ENCODE measurements at regions not wholly inside any gene's neighbourhood (a gene's known extent, or its start where the extent isn't known, plus 50 kb on each side); places are given as distances from the start of the nearest gene placed in this dataset.

- no peak for TF ChIP-seq EP300 (IDR thresholded peaks at IDR 0.05)
- TF ChIP-seq POLR2A (IDR thresholded peaks at IDR 0.05): no peak
- no peak for TF ChIP-seq POLR2AphosphoS5 (IDR thresholded peaks at IDR 0.05)
- TF ChIP-seq, protein P1, sequence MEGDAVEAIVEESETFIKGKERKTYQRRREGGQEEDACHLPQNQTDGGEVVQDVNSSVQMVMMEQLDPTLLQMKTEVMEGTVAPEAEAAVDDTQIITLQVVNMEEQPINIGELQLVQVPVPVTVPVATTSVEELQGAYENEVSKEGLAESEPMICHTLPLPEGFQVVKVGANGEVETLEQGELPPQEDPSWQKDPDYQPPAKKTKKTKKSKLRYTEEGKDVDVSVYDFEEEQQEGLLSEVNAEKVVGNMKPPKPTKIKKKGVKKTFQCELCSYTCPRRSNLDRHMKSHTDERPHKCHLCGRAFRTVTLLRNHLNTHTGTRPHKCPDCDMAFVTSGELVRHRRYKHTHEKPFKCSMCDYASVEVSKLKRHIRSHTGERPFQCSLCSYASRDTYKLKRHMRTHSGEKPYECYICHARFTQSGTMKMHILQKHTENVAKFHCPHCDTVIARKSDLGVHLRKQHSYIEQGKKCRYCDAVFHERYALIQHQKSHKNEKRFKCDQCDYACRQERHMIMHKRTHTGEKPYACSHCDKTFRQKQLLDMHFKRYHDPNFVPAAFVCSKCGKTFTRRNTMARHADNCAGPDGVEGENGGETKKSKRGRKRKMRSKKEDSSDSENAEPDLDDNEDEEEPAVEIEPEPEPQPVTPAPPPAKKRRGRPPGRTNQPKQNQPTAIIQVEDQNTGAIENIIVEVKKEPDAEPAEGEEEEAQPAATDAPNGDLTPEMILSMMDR (IDR thresholded peaks at IDR 0.05): no peak
- no peak for DNase-seq (ENCODE audit: low spot score in 2 of 2)
- no peaks in the 10 kb centered on the region for H3K9me3 ChIP-seq
- H3K4me1 ChIP-seq: no peaks in the 10 kb centered on the region
- H3K27ac ChIP-seq: no peak overlapping the region
- no peaks in the 10 kb centered on the region for H3K27me3 ChIP-seq
- WGBS: 91% methylated on average over 2 of the region's 2 CpGs
- no peak overlapping the region for H3K4me3 ChIP-seq
- no peaks in the 10 kb centered on the region for H3K36me3 ChIP-seq
These were observed 1276.7 kb upstream of the PIK3C3 start for GRCh38 chr18:40678318-40678717.

DNA sequence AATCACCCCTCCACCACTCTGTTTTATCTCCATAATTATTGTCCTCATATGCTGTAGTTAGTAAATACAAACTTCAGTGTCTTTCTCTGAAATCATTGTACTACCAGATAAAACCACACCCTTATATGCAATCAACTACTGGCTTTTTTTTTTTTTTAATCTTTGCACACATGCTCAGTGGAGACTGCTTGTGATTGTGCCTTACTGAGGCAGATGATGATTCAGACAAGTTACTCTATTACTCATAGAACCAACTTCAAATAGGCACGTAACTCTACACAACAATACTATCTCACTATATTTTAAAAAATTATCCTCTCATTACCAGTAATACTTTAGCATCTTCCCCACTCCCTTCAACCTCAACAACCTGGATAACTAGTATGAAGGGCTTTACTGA is 1278.4 kb upstream of the PIK3C3 start:
- H3K27ac ChIP-seq: no peak overlapping the region
- no peaks in the 10 kb centered on the region for H3K9me3 ChIP-seq
- TF ChIP-seq EP300 (IDR thresholded peaks at IDR 0.05) (no peak), POLR2A (IDR thresholded peaks at IDR 0.05) (no peak), POLR2AphosphoS5 (IDR thresholded peaks at IDR 0.05) (no peak)
- TF ChIP-seq, protein P1 (IDR thresholded peaks at IDR 0.05): no peak
- H3K27me3 ChIP-seq: no peaks in the 10 kb centered on the region
- DNase-seq (ENCODE audit: low spot score in 2 of 2): no peak
- no peaks in the 10 kb centered on the region for H3K4me1 ChIP-seq
- no peak overlapping the region for H3K4me3 ChIP-seq
- H3K36me3 ChIP-seq: no peaks in the 10 kb centered on the region
- 0% methylated on average over 1 of the region's 1 CpG for WGBS

DNA sequence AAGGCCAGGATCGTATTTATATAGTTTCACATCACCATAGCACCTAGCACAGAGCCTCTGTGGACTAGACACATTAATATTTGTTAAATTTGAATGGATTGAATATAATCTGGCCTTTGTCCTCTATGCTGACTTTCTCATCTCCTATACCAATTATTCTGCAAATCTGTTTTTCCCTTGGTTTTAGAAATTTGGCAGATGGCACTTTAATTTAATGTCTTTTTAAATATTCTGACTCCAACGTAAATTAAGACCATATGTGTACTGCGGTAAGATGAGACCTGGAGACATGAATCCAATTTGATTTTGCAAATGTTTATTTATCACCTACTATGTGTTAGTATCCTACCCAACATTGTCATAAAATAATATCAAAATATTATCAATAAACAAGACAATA is 1281.9 kb upstream of the PIK3C3 start:
- H3K27ac ChIP-seq: no peak overlapping the region
- 47% methylated on average over 3 of the region's 3 CpGs for WGBS

DNA sequence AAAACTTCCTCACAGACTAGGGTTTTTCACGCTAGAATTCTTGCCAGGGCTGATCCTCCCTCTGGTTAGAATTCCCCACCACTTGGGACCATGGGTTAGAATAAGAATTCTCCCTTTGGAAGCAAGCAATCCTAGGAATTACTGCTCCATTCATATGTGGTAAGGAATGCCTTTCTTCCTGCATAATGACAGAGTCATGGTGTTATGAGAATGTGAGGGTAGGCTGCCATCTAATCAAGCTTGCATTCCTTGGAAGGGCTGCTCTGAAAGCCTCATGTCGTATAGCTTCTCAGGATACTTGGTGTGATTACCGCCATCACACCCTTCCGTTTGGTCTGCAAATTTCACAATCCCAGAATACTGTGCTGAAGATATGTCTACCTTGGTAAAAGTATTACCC is 1282.4 kb upstream of the PIK3C3 start:
- no peak for DNase-seq (ENCODE audit: low spot score in 2 of 2)
- no peaks in the 10 kb centered on the region for H3K36me3 ChIP-seq
- H3K27me3 ChIP-seq: no peaks in the 10 kb centered on the region
- no peak for TF ChIP-seq POLR2AphosphoS5 (IDR thresholded peaks at IDR 0.05)
- TF ChIP-seq EP300 (IDR thresholded peaks at IDR 0.05): no peak
- TF ChIP-seq, protein P1 (IDR thresholded peaks at IDR 0.05): no peak
- no peak for TF ChIP-seq POLR2A (IDR thresholded peaks at IDR 0.05)
- no peaks in the 10 kb centered on the region for H3K4me1 ChIP-seq
- WGBS: 92% methylated on average over 4 of the region's 4 CpGs
- no peaks in the 10 kb centered on the region for H3K9me3 ChIP-seq
- no peak overlapping the region for H3K4me3 ChIP-seq
- no peak overlapping the region for H3K27ac ChIP-seq

More for the DNA sequence above, 1281.9 kb upstream of the PIK3C3 start:
- H3K36me3 ChIP-seq: no peaks in the 10 kb centered on the region
- DNase-seq (ENCODE audit: low spot score in 2 of 2): no peak
- H3K27me3 ChIP-seq: no peaks in the 10 kb centered on the region
- no peaks in the 10 kb centered on the region for H3K9me3 ChIP-seq
- no peak for TF ChIP-seq EP300 (IDR thresholded peaks at IDR 0.05)
- no peak for TF ChIP-seq POLR2A (IDR thresholded peaks at IDR 0.05)
- TF ChIP-seq, protein P1 (IDR thresholded peaks at IDR 0.05): no peak
- no peak for TF ChIP-seq POLR2AphosphoS5 (IDR thresholded peaks at IDR 0.05)
- H3K4me1 ChIP-seq: no peaks in the 10 kb centered on the region
- no peak overlapping the region for H3K4me3 ChIP-seq

DNA sequence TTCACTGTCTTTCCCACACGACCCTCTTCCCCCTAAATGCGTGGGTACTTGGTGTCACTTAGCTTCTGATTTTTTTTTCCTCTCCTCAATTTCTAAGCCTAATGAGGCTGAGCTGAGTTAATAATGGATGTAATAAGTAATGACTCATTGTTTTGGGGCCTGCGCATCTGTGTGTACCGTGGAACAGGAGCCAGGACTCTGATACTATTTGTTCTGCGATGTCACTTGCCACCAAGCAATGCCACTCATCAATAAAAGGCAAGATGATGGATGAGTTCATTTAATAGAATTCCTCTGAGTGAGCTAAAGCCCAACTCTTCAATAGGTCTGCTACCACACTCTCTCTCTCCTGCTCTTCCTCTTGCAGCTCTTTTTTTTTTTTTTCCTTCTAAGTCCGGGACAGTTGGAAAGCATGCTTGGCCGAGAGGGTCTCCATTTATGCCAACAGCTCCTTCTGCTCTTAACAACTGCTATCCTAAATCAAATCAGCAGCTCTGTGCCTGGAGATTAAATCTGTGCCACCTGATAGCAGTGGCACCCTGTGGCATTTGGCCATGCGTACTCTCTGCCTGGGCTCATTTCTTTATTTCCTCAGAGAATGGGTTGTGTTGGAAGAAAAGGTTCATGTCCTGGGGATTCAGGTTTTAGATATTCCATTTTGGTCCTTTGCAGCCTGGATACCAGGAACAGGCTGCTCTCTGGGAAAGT is 1284.2 kb upstream of the PIK3C3 start:
- Histone ChIP-seq H3K4me3 (no peak overlapping the region), H3K9me3 (no peaks in the 10 kb centered on the region), H3K36me3 (no peaks in the 10 kb centered on the region), H3K4me1 (no peaks in the 10 kb centered on the region), H3K27ac (no peak overlapping the region), H3K27me3 (no peaks in the 10 kb centered on the region)
- DNase-seq (ENCODE audit: low spot score in 2 of 2): no peak
- 62% methylated on average over 7 of the region's 8 CpGs for WGBS
- TF ChIP-seq POLR2AphosphoS5 (IDR thresholded peaks at IDR 0.05) (no peak), EP300 (IDR thresholded peaks at IDR 0.05) (no peak), POLR2A (IDR thresholded peaks at IDR 0.05) (no peak)
- TF ChIP-seq, protein P1 (IDR thresholded peaks at IDR 0.05): no peak
